ENCODE measurements at regions not wholly inside any gene's neighbourhood (a gene's known extent, or its start where the extent isn't known, plus 50 kb on each side); places are given as distances from the start of the nearest gene placed in this dataset.
A peak's percentile ranks its signal among the peaks of the same experiment; 100 is the strongest.

- in situ Hi-C loops (cut with MboI; ENCODE audit: low sequenced_read_pairs, unreplicated experiment), result no loop called here
- TF ChIP-seq, protein P1, sequence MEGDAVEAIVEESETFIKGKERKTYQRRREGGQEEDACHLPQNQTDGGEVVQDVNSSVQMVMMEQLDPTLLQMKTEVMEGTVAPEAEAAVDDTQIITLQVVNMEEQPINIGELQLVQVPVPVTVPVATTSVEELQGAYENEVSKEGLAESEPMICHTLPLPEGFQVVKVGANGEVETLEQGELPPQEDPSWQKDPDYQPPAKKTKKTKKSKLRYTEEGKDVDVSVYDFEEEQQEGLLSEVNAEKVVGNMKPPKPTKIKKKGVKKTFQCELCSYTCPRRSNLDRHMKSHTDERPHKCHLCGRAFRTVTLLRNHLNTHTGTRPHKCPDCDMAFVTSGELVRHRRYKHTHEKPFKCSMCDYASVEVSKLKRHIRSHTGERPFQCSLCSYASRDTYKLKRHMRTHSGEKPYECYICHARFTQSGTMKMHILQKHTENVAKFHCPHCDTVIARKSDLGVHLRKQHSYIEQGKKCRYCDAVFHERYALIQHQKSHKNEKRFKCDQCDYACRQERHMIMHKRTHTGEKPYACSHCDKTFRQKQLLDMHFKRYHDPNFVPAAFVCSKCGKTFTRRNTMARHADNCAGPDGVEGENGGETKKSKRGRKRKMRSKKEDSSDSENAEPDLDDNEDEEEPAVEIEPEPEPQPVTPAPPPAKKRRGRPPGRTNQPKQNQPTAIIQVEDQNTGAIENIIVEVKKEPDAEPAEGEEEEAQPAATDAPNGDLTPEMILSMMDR (IDR thresholded peaks at IDR 0.05; ENCODE audit: borderline replicate concordance, control extremely low read depth, extremely low read depth, insufficient read depth, missing control alignments), result no peak
- no peak for DNase-seq (ENCODE audit: low spot score)
Measured at GRCh38 chr1:112328600-112328999, 67.4 kb upstream of the CTTNBP2NL start.

DNA sequence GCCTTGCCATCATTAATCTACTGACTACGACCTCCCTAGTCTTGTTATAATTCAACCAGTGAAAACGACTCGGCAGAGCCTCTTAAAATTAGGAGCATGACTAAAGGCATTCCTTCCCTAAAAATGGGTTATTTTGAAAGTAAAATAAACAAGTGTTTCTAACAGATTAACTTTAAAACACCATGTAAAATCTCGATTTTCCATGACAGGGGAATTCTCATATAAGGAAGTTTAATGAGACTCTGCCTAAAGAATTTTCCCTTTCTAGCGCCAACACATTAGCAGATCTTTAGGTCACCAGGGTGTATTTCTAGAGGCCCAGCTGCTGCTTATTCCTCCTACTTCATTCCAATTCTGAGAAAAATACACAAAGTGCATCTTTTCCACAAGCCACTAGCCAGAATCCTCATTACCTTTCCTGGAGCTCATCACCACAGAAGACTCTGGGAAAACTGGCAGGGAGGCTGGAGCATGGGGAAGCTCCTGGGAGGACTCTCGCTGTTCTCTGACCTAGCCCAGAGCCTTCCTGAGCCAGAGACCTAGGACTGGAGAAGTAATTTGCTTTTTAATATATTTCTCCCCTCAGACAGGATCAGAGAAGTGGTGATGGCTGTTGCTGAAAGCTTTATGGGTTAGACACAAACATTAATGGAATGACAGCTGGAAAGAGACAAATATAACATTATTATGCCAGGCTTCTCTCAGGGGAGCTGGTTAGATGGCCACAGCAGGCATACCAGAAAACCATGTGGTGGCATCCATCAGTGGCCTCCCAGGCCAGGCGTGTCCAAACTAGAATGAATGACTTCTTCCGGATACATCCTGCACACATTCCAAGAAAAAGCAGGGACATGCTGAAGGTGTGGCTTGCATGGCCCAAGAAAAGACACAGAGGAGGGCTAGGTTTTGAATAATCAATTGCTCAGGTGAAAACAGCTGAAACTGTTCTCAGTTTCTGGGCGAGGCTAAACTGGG is 63.6 kb upstream of the CTTNBP2NL start:
- DNase-seq (ENCODE audit: low spot score), result no peak
- TF ChIP-seq, protein P1 (IDR thresholded peaks at IDR 0.05; ENCODE audit: borderline replicate concordance, control extremely low read depth, extremely low read depth, insufficient read depth, missing control alignments), result no peak
- in situ Hi-C loops (cut with MboI; ENCODE audit: low sequenced_read_pairs, unreplicated experiment), result no loop called here

DNA sequence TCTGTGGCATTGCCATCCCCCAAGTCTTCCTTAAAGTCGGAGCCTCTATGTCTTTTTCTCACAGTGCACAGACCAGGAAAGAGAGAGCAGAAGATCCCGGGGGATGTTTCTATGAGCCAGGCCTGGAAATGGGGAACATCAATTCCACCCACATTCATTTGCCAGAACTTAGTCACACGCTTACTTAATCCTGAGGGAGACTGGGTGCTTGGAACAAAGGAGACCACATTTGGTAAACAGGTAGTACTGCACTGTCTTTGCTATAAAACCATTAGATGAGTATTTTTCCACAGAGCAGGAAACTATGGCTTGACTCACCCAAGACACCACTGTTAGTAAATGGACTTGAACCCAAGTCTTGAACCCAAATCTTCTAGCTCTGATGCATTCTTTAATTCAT is 60.7 kb upstream of the CTTNBP2NL start:
- TF ChIP-seq, protein P1 (IDR thresholded peaks at IDR 0.05; ENCODE audit: borderline replicate concordance, control extremely low read depth, extremely low read depth, insufficient read depth, missing control alignments), result no peak
- in situ Hi-C loops (cut with MboI; ENCODE audit: low sequenced_read_pairs, unreplicated experiment), result no loop called here
- no peak for DNase-seq (ENCODE audit: low spot score)

- in situ Hi-C loops (cut with MboI; ENCODE audit: low sequenced_read_pairs, unreplicated experiment), result no loop called here
- peak; percentile 30 for DNase-seq (ENCODE audit: low spot score)
- TF ChIP-seq, protein P1 (IDR thresholded peaks at IDR 0.05; ENCODE audit: borderline replicate concordance, control extremely low read depth, extremely low read depth, insufficient read depth, missing control alignments), result no peak
Measured at GRCh38 chr1:112337028-112337531, 58.9 kb upstream of the CTTNBP2NL start.

GRCh38 chr1:112341986-112342385 is 54.0 kb upstream of the CTTNBP2NL start:
- in situ Hi-C loops (cut with MboI; ENCODE audit: low sequenced_read_pairs, unreplicated experiment), result no loop called here
- TF ChIP-seq, protein P1 (IDR thresholded peaks at IDR 0.05; ENCODE audit: borderline replicate concordance, control extremely low read depth, extremely low read depth, insufficient read depth, missing control alignments), result no peak
- no peak for DNase-seq (ENCODE audit: low spot score)

- TF ChIP-seq, protein P1 (IDR thresholded peaks at IDR 0.05; ENCODE audit: borderline replicate concordance, control extremely low read depth, extremely low read depth, insufficient read depth, missing control alignments), result no peak
- no peak for DNase-seq (ENCODE audit: low spot score)
- in situ Hi-C loops (cut with MboI; ENCODE audit: low sequenced_read_pairs, unreplicated experiment), result no loop called here
Measured at GRCh38 chr1:112342558-112342957, 53.5 kb upstream of the CTTNBP2NL start.

All from GM13976 (cell line).